ENCODE measurements at regions not wholly inside any gene's neighbourhood (a gene's known extent, or its start where the extent isn't known, plus 50 kb on each side); places are given as distances from the start of the nearest gene placed in this dataset.
"Not testable (repeated sequence)": the region's sequence is repeated elsewhere in the genome, so short reads cannot be mapped to it uniquely, and the experiment has no call there.

DNA sequence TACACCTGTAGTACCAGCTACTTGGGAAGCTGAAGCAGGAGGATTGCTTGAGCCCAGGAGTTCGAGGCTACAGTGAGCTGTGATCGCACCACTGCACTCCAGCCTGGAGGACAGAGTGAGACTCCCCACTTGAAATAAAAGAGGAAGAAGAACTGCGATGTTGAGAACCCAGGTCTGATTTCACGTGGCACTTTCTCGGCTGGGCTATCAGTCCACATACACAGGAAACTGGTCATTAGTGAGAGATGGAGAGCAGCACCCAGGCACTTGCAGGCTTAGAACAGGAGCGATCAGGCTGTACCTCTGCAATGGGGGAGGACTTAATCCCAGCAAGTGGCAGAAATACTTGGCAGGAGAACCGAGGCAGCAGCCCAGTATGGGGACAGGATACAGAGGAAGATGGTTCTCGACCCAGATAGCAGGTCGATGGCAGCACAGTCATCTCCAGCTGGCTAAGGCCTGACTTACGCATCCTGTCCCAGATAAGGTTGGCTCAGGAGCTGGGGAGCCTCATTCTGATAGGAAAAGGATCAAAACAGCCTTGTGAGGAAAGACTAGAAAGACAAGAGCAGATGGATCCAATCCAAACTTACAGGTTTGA, 487.7 kb upstream of the AUTS2 start:
- peaks cover 8% of the 10 kb centered on the region for H3K9me3 ChIP-seq (ENCODE audit: control insufficient read depth, low read length)
- H2BK12ac ChIP-seq (ENCODE audit: low read length in 2 of 2) = no peak overlapping the region
- no peak overlapping the region for H3K4me2 ChIP-seq (ENCODE audit: low read length, poor library complexity, severe bottlenecking)
- no peak overlapping the region for H2AFZ ChIP-seq (ENCODE audit: low read depth, low read length)
- no peaks in the 10 kb centered on the region for H3K79me1 ChIP-seq (replicated peaks; ENCODE audit: low read length, poor library complexity, severe bottlenecking)
- H4K8ac ChIP-seq (ENCODE audit: low read length) = no peak overlapping the region
- H2BK15ac ChIP-seq (ENCODE audit: low read depth, poor library complexity, severe bottlenecking) = no peak overlapping the region
- H3K27me3 ChIP-seq (ENCODE audit: control insufficient read depth in 1 of 2, insufficient read depth in 1 of 2, low read length in 2 of 2) = no peaks in the 10 kb centered on the region
- H3K9ac ChIP-seq (ENCODE audit: low read length) = no peak overlapping the region
- H3K4ac ChIP-seq (ENCODE audit: low read depth in 1 of 2, low read length in 2 of 2) = no peak overlapping the region
- 67% methylated on average over 10 of the region's 10 CpGs for WGBS
- no peak overlapping the region for H4K91ac ChIP-seq (ENCODE audit: low read length)
- H3K4me3 ChIP-seq (ENCODE audit: insufficient read depth in 1 of 2, low read depth in 1 of 2, low read length in 2 of 2) = no peak overlapping the region
- H2BK120ac ChIP-seq (ENCODE audit: low read depth, low read length) = no peak overlapping the region
- no peaks in the 10 kb centered on the region for H3K36me3 ChIP-seq (ENCODE audit: control insufficient read depth in 1 of 2, insufficient read depth in 2 of 2, low read depth in 1 of 2, low read length in 2 of 2)
- no peak overlapping the region for H3K14ac ChIP-seq (ENCODE audit: low read length in 2 of 2)
- H3K18ac ChIP-seq (ENCODE audit: low read depth in 1 of 2, low read length in 2 of 2) = no peak overlapping the region
- no peak overlapping the region for H2BK5ac ChIP-seq (ENCODE audit: low read depth, low read length, poor library complexity, severe bottlenecking)
- H3K27ac ChIP-seq (ENCODE audit: low read length, poor library complexity, severe bottlenecking) = no peak overlapping the region
- no peaks in the 10 kb centered on the region for H3K4me1 ChIP-seq (ENCODE audit: control insufficient read depth, insufficient read depth, low read depth, low read length)
- H3K23ac ChIP-seq (ENCODE audit: low read length in 2 of 2) = no peak overlapping the region
- DNase-seq = no peak
- H2AK5ac ChIP-seq (ENCODE audit: low read length, severe bottlenecking) = no peak overlapping the region

- no peak overlapping the region for H4K8ac ChIP-seq (ENCODE audit: low read length)
- no peaks in the 10 kb centered on the region for H3K27me3 ChIP-seq (ENCODE audit: control insufficient read depth in 1 of 2, insufficient read depth in 1 of 2, low read length in 2 of 2)
- no peak overlapping the region for H3K14ac ChIP-seq (ENCODE audit: low read length in 2 of 2)
- H2BK12ac ChIP-seq (ENCODE audit: low read length in 2 of 2) = no peak overlapping the region
- H3K18ac ChIP-seq (ENCODE audit: low read depth in 1 of 2, low read length in 2 of 2) = no peak overlapping the region
- H3K4me3 ChIP-seq (ENCODE audit: insufficient read depth in 1 of 2, low read depth in 1 of 2, low read length in 2 of 2) = no peak overlapping the region
- H3K27ac ChIP-seq (ENCODE audit: low read length, poor library complexity, severe bottlenecking) = no peak overlapping the region
- no peaks in the 10 kb centered on the region for H3K4me1 ChIP-seq (ENCODE audit: control insufficient read depth, insufficient read depth, low read depth, low read length)
- no peak overlapping the region for H2AK5ac ChIP-seq (ENCODE audit: low read length, severe bottlenecking)
- H3K9ac ChIP-seq (ENCODE audit: low read length) = no peak overlapping the region
- H3K23ac ChIP-seq (ENCODE audit: low read length in 2 of 2) = no peak overlapping the region
- no peaks in the 10 kb centered on the region for H3K79me1 ChIP-seq (replicated peaks; ENCODE audit: low read length, poor library complexity, severe bottlenecking)
- H2BK5ac ChIP-seq (ENCODE audit: low read depth, low read length, poor library complexity, severe bottlenecking) = no peak overlapping the region
- H3K4me2 ChIP-seq (ENCODE audit: low read length, poor library complexity, severe bottlenecking) = no peak overlapping the region
- no peak overlapping the region for H2BK15ac ChIP-seq (ENCODE audit: low read depth, poor library complexity, severe bottlenecking)
- 0% methylated on average over 1 of the region's 2 CpGs for WGBS
- peaks cover 8% of the 10 kb centered on the region for H3K9me3 ChIP-seq (ENCODE audit: control insufficient read depth, low read length)
- no peak overlapping the region for H3K4ac ChIP-seq (ENCODE audit: low read depth in 1 of 2, low read length in 2 of 2)
- no peak for DNase-seq
- no peaks in the 10 kb centered on the region for H3K36me3 ChIP-seq (ENCODE audit: control insufficient read depth in 1 of 2, insufficient read depth in 2 of 2, low read depth in 1 of 2, low read length in 2 of 2)
- no peak overlapping the region for H2AFZ ChIP-seq (ENCODE audit: low read depth, low read length)
- no peak overlapping the region for H4K91ac ChIP-seq (ENCODE audit: low read length)
- H2BK120ac ChIP-seq (ENCODE audit: low read depth, low read length) = no peak overlapping the region
These were observed 483.9 kb upstream of the AUTS2 start for GRCh38 chr7:69114374-69114773.

DNA sequence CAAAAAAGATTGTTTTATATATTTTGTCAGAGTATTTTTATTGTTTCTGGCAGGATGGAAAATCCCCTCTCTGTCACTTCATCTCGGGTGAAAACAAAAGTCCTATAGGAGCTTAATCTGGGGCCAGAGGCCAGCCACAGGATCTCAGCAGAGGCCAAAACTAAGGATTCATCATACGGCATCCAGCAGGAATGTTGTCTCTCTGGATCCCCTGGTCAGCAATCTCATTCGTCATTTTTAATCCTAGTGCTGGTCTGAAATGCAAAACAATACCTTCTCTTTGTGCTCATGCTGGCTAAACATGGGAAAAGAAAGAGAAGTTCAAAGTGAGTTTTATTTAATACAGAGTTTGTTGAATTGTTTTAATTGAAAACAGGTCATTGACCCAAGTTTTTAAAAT, 482.5 kb upstream of the AUTS2 start:
- Histone ChIP-seq H3K4me1 (ENCODE audit: control insufficient read depth, insufficient read depth, low read depth, low read length) (no peaks in the 10 kb centered on the region), H3K4me2 (ENCODE audit: low read length, poor library complexity, severe bottlenecking) (no peak overlapping the region), H3K18ac (ENCODE audit: low read depth in 1 of 2, low read length in 2 of 2) (no peak overlapping the region), H2BK5ac (ENCODE audit: low read depth, low read length, poor library complexity, severe bottlenecking) (no peak overlapping the region), H4K91ac (ENCODE audit: low read length) (no peak overlapping the region), H3K4me3 (ENCODE audit: insufficient read depth in 1 of 2, low read depth in 1 of 2, low read length in 2 of 2) (no peak overlapping the region), H3K14ac (ENCODE audit: low read length in 2 of 2) (no peak overlapping the region), H3K36me3 (ENCODE audit: control insufficient read depth in 1 of 2, insufficient read depth in 2 of 2, low read depth in 1 of 2, low read length in 2 of 2) (no peaks in the 10 kb centered on the region), H3K23ac (ENCODE audit: low read length in 2 of 2) (no peak overlapping the region), H3K27me3 (ENCODE audit: control insufficient read depth in 1 of 2, insufficient read depth in 1 of 2, low read length in 2 of 2) (no peaks in the 10 kb centered on the region), H2BK120ac (ENCODE audit: low read depth, low read length) (no peak overlapping the region), H2AFZ (ENCODE audit: low read depth, low read length) (no peak overlapping the region), H3K27ac (ENCODE audit: low read length, poor library complexity, severe bottlenecking) (no peak overlapping the region), H2BK12ac (ENCODE audit: low read length in 2 of 2) (no peak overlapping the region), H3K9ac (ENCODE audit: low read length) (no peak overlapping the region), H2AK5ac (ENCODE audit: low read length, severe bottlenecking) (no peak overlapping the region), H3K4ac (ENCODE audit: low read depth in 1 of 2, low read length in 2 of 2) (no peak overlapping the region), H4K8ac (ENCODE audit: low read length) (no peak overlapping the region), H3K79me1 (replicated peaks; ENCODE audit: low read length, poor library complexity, severe bottlenecking) (no peaks in the 10 kb centered on the region), H3K9me3 (ENCODE audit: control insufficient read depth, low read length) (peaks cover 8% of the 10 kb centered on the region), H2BK15ac (ENCODE audit: low read depth, poor library complexity, severe bottlenecking) (no peak overlapping the region)
- WGBS = 56% methylated on average over 3 of the region's 3 CpGs
- DNase-seq = no peak

DNA sequence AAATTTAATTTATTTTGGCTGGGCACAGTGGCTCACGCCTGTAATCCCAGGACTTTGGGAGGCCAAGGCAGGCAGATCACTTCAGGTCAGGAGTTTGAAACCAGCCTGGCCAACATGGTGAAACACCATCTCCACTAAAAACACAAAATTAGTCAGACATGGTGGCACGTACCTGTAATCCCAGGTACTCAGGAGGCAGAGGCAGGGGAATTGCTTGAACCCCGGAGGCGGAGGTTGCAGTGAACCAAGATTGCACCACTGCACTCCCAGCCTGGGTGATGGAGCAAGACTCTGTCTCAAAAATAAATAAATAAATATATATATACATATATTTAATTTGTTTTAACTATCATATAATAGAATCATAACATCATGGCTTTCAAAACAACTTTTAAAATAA, 482.1 kb upstream of the AUTS2 start:
- H3K9ac ChIP-seq (ENCODE audit: low read length); H3K79me1 ChIP-seq (replicated peaks; ENCODE audit: low read length, poor library complexity, severe bottlenecking); H3K9me3 ChIP-seq (ENCODE audit: control insufficient read depth, low read length); H4K8ac ChIP-seq (ENCODE audit: low read length); H2BK120ac ChIP-seq (ENCODE audit: low read depth, low read length); H2AK5ac ChIP-seq (ENCODE audit: low read length, severe bottlenecking); H3K18ac ChIP-seq (ENCODE audit: low read depth in 1 of 2, low read length in 2 of 2); H2AFZ ChIP-seq (ENCODE audit: low read depth, low read length); H3K4me3 ChIP-seq (ENCODE audit: insufficient read depth in 1 of 2, low read depth in 1 of 2, low read length in 2 of 2); H3K27me3 ChIP-seq (ENCODE audit: control insufficient read depth in 1 of 2, insufficient read depth in 1 of 2, low read length in 2 of 2); DNase-seq; H3K36me3 ChIP-seq (ENCODE audit: control insufficient read depth in 1 of 2, insufficient read depth in 2 of 2, low read depth in 1 of 2, low read length in 2 of 2); H3K4me1 ChIP-seq (ENCODE audit: control insufficient read depth, insufficient read depth, low read depth, low read length); H2BK12ac ChIP-seq (ENCODE audit: low read length in 2 of 2); H2BK5ac ChIP-seq (ENCODE audit: low read depth, low read length, poor library complexity, severe bottlenecking); H3K4me2 ChIP-seq (ENCODE audit: low read length, poor library complexity, severe bottlenecking); H3K27ac ChIP-seq (ENCODE audit: low read length, poor library complexity, severe bottlenecking); H2BK15ac ChIP-seq (ENCODE audit: low read depth, poor library complexity, severe bottlenecking); H4K91ac ChIP-seq (ENCODE audit: low read length); H3K4ac ChIP-seq (ENCODE audit: low read depth in 1 of 2, low read length in 2 of 2); H3K14ac ChIP-seq (ENCODE audit: low read length in 2 of 2); H3K23ac ChIP-seq (ENCODE audit: low read length in 2 of 2): not testable (repeated sequence)
- WGBS = 90% methylated on average over 4 of the region's 4 CpGs
